Heart left ventricle (tissue), 16 donors: ENCODE measurements at regions not wholly inside any gene's neighbourhood (a gene's known extent, or its start where the extent isn't known, plus 50 kb on each side); places are given as distances from the start of the nearest gene placed in this dataset.

Experiments used
- ATAC-seq, 4 donors: fragments of 200-7000 bp; cut with Tn5 transposase; one replicate each; pipeline ENCODE4 v1.9.1; 2020 to 2022; ENCODE audit warnings: moderate library complexity in 4 of 4, mild to moderate bottlenecking in 3 of 4, moderate number of reproducible peaks in 1 of 4
- DNase-seq, 5 donors: peaks; one replicate each; pipeline ENCODE4 v3.0.0-alpha.2; 2020
- H3K27ac ChIP-seq, 12 donors: fragments of 200-600 bp; sonication (generic) in 4 of 12; one replicate each; pipeline versions ENCODE4 v1.5.0 to v1.8.0; 2016 to 2022; ENCODE audit warnings: mild to moderate bottlenecking in 2 of 12
- H3K27me3 ChIP-seq, 9 donors: fragments of 200-600 bp; sonication (generic) in 2 of 9; one replicate each; pipeline versions ENCODE4 v1.5.1 to v1.8.0; 2016 to 2022; ENCODE audit warnings: mild to moderate bottlenecking in 3 of 9
- H3K36me3 ChIP-seq, 9 donors: fragments of 200-600 bp; sonication (generic) in 2 of 9; one replicate each; pipeline versions ENCODE4 v1.5.0 to v1.8.0; 2018 to 2022; ENCODE audit warnings: mild to moderate bottlenecking in 2 of 9
- H3K4me1 ChIP-seq, 12 donors: fragments of 200-600 bp; sonication (generic) in 4 of 12; one replicate each; pipeline versions ENCODE4 v1.5.0 to v1.8.0; 2016 to 2022; ENCODE audit warnings: mild to moderate bottlenecking in 3 of 12
- H3K4me3 ChIP-seq, 12 donors: fragments of 200-600 bp; sonication (generic) in 4 of 12; one replicate each; pipeline versions ENCODE4 v1.5.0 to v1.8.0; 2017 to 2022; ENCODE audit warnings: mild to moderate bottlenecking in 9 of 12, moderate library complexity in 4 of 12
- H3K9me3 ChIP-seq, 12 donors: fragments of 200-600 bp; sonication (generic) in 4 of 12; one replicate each; pipeline versions ENCODE4 v1.5.0 to v1.8.0; 2016 to 2022; ENCODE audit warnings: mild to moderate bottlenecking in 1 of 12
- CTCF ChIP-seq, 12 donors: fragments of 200-600 bp; sonication (generic) in 4 of 12; IDR thresholded peaks; one replicate each; pipeline versions ENCODE4 v1.5.0 to v1.8.0; 2018 to 2022; ENCODE audit warnings: antibody characterized with exemption in 12 of 12, mild to moderate bottlenecking in 5 of 12
- POLR2A ChIP-seq, 2 donors: fragments of 450-650 bp; IDR thresholded peaks; one replicate each; pipeline ENCODE4 v1.6.1; 2017; ENCODE audit warnings: antibody characterized with exemption in 2 of 2, mild to moderate bottlenecking in 2 of 2, moderate library complexity in 2 of 2
- WGBS, 4 donors: extraction: QIAGEN DNeasy Blood & Tissue Kit in 2 of 4; methylation state at CpG; one replicate each; pipeline versions ENCODE4 v1.1.5 to v1.1.7; 2013 to 2018; 5-methylcytosine and 5-hydroxymethylcytosine counted together
- intact Hi-C, 10 donors: fragments of 100-400 bp; cut with DNase I; formaldehyde crosslinking; loops; one replicate each; pipeline versions ENCODE4 v1.11.1 to v1.14.2; 2022
- donor health status: ischemic (EF 13 %, LVEDD 7.1; RV severe dilation, severe dysfunction).
- donor health status: healthy with polysubstance abuse.
- donor health status: DM: no; HTN: yes; CAD: no.
- donor health status: DM: no; HTN: no; CAD: no.
- donor health status: ischemic (EF 25% LVEDD 6.9; RV normal size, moderate dysfunction).
- donor health status: ischemic (EF 25% LVEDD 5.7; RV mildly dilated, moderate dysfunction).
- donor health status: healthy.
- donor health status: DM: yes; HTN: yes; CAD: no.
- donor health status: ischemic (EF 35%, LVEDD 5.7; RV mildly dilated, moderate dysfunction).
- donor health status: nonischemic (EF 11% LVEDD 7.7; RV severe dilation, severe dysfunction).
- donor health status: DM: yes; HTN: yes; CAD: no.
- donor health status: PGD.
- donor health status: ischemic (EF 29% LVEDD 5.4; RV normal size, mild dysfunction).
- donor health status: nonischemic (EF 23%, LVEDD 6.1; RV moderate dilation, normal function).

- TF ChIP-seq POLR2A (IDR thresholded peaks at IDR 0.05) (no peak), CTCF (IDR thresholded peaks at IDR 0.05) (peak; percentile 44 to 76 (median 71))
- Histone ChIP-seq H3K36me3 (no peaks in the 10 kb centered on the region), H3K4me3 (no peak overlapping the region), H3K9me3 (no peaks in the 10 kb centered on the region), H3K27me3 (peaks cover 0 to 7% (median 0%) of the 10 kb centered on the region in 9 donors), H3K4me1 (no peaks in the 10 kb centered on the region), H3K27ac (no peak overlapping the region)
- WGBS, 4 donors, result 18 to 22% (median 20%) methylated on average over 8 of the region's 8 CpGs
- DNase-seq (peak in 4 of 5 donors; percentile 55 to 66 (median 62)), ATAC-seq (peak; percentile 87 to 96 (median 93))
- intact Hi-C loops, result loop anchor here in 8 of 10 donors (2.0 to 5.0 kb wide), 4 partner anchors 202 to 327 kb away; partner anchors contain the start of gene FAHD2A (in 2 of the 8)
Observed at GRCh38 chr2:95728878-95729596, 137.2 kb downstream of the TRIM43 start.

GRCh38 chr2:95729597-95729955 lies 137.8 kb downstream of the TRIM43 start:
- DNase-seq (no peak), ATAC-seq (no peak)
- TF ChIP-seq POLR2A (IDR thresholded peaks at IDR 0.05) (no peak), CTCF (IDR thresholded peaks at IDR 0.05) (no peak)
- Histone ChIP-seq H3K27ac (no peak overlapping the region), H3K36me3 (no peaks in the 10 kb centered on the region), H3K4me1 (no peaks in the 10 kb centered on the region), H3K9me3 (no peaks in the 10 kb centered on the region), H3K4me3 (no peak overlapping the region), H3K27me3 (peaks cover 0 to 7% (median 0%) of the 10 kb centered on the region in 9 donors)
- intact Hi-C loops, result loop anchor here in 8 of 10 donors (2.0 to 5.0 kb wide), 4 partner anchors 202 to 327 kb away; partner anchors contain the start of gene FAHD2A (in 2 of the 8)
- 84 to 98% (median 90%) methylated on average over 2 of the region's 2 CpGs for WGBS, 4 donors

- Histone ChIP-seq H3K27me3 (peaks cover 0 to 7% (median 0%) of the 10 kb centered on the region in 9 donors), H3K36me3 (no peaks in the 10 kb centered on the region), H3K4me1 (no peaks in the 10 kb centered on the region), H3K9me3 (no peaks in the 10 kb centered on the region), H3K27ac (no peak overlapping the region), H3K4me3 (no peak overlapping the region)
- intact Hi-C loops, result loop anchor here in 1 of 10 donors (5.0 kb wide), 1 partner anchor 319 kb away; no protein-coding TSS in a partner anchor
- ATAC-seq, result no peak
- no peak for DNase-seq
- 77 to 84% (median 81%) methylated on average over 9 of the region's 9 CpGs for WGBS, 4 donors
- TF ChIP-seq POLR2A (IDR thresholded peaks at IDR 0.05) (no peak), CTCF (IDR thresholded peaks at IDR 0.05) (no peak)
Observed at GRCh38 chr2:95730813-95731212, 139.0 kb downstream of the TRIM43 start.

GRCh38 chr2:95734976-95735890 lies 143.4 kb downstream of the TRIM43 start:
- Histone ChIP-seq H3K9me3 (no peaks in the 10 kb centered on the region), H3K27ac (peak overlapping the region in 1 of 12 donors; percentile 51), H3K27me3 (peaks cover 0 to 18% (median 0%) of the 10 kb centered on the region in 9 donors), H3K4me1 (no peaks in the 10 kb centered on the region), H3K4me3 (no peak overlapping the region), H3K36me3 (no peaks in the 10 kb centered on the region)
- intact Hi-C loops, result loop anchor here in 1 of 10 donors (5.0 kb wide), 1 partner anchor 323 kb away; no protein-coding TSS in a partner anchor
- TF ChIP-seq CTCF (IDR thresholded peaks at IDR 0.05) (no peak), POLR2A (IDR thresholded peaks at IDR 0.05) (no peak)
- WGBS, 4 donors, result 66 to 75% (median 68%) methylated on average over 8 of the region's 8 CpGs
- ATAC-seq, result peak in 2 of 4 donors; percentile 22 to 59
- no peak for DNase-seq
